IMR-90 (cell line): ENCODE measurements at regions not wholly inside any gene's neighbourhood (a gene's known extent, or its start where the extent isn't known, plus 50 kb on each side); places are given as distances from the start of the nearest gene placed in this dataset.

Experiments
- ATAC-seq: fragments of 200-7000 bp; cut with Tn5 transposase; 2 replicates; pipeline ENCODE4 v1.9.1; 2020; ENCODE audit warnings: low read depth, mild to moderate bottlenecking, moderate library complexity
- BruUV-seq: library from RNA; stranded (reverse); fragments of 400-500 nt; replicated peaks from 2 replicates; lab custom pipeline; 2021; lab: Mats Ljungman, UMichigan
- CTCF ChIA-PET: fragments of 300-600 bp; formaldehyde crosslinking; extraction: SDS; loops from one replicate; lab custom pipeline; 2021; ENCODE audit warnings: antibody characterized with exemption; lab: Yijun Ruan, JAX
- POLR2A ChIA-PET: fragments of 300-600 bp; sonication (Branson Sonifier 250); formaldehyde crosslinking; loops from one replicate; lab custom pipeline; 2022; ENCODE audit warnings: antibody characterized with exemption; ENCODE audit not compliant: unreplicated experiment; lab: Charles Lee
- DNase-seq: peaks from one replicate; pipeline ENCODE4 v3.0.0; 2013
- H2AFZ ChIP-seq: replicated peaks from 2 replicates; pipeline ENCODE3; 2013; ENCODE audit warnings: low read length, mild to moderate bottlenecking; ENCODE audit not compliant: poor library complexity
- H2AK5ac ChIP-seq: 2 replicates; pipeline ENCODE4 v1.6.1; 2013; ENCODE audit warnings: low read depth, low read length, inconsistent platforms
- H2AK9ac ChIP-seq: replicated peaks from 2 replicates; pipeline ENCODE3; 2013; ENCODE audit warnings: mild to moderate bottlenecking, low read depth, low read length, moderate library complexity; ENCODE audit not compliant: poor library complexity
- H2BK120ac ChIP-seq: 2 replicates; pipeline ENCODE4 v1.6.1; 2013; ENCODE audit warnings: low read depth, low read length, inconsistent platforms
- H2BK15ac ChIP-seq: 3 replicates; pipeline ENCODE4 v1.6.1; 2013; ENCODE audit warnings: low read depth, low read length, inconsistent platforms
- H2BK20ac ChIP-seq: 2 replicates; pipeline ENCODE4 v1.6.1; 2013; ENCODE audit warnings: low read depth, mild to moderate bottlenecking, inconsistent platforms, low read length, moderate library complexity
- H2BK5ac ChIP-seq: 2 replicates; pipeline ENCODE4 v1.6.1; 2013; ENCODE audit warnings: mild to moderate bottlenecking, low read depth, low read length, inconsistent platforms; ENCODE audit not compliant: poor library complexity, severe bottlenecking
- H3K14ac ChIP-seq: replicated peaks from 2 replicates; pipeline ENCODE4 v1.6.1; 2013; ENCODE audit warnings: low read depth, low read length, inconsistent platforms
- H3K18ac ChIP-seq: 2 replicates; pipeline ENCODE4 v1.6.1; 2013; ENCODE audit warnings: low read depth, low read length, control low read depth
- H3K23ac ChIP-seq: 2 replicates; pipeline ENCODE4 v1.6.1; 2013; ENCODE audit warnings: low read depth, low read length, inconsistent platforms
- H3K27ac ChIP-seq: 2 replicates; pipeline ENCODE4 v1.5.1; 2013; ENCODE audit warnings: mild to moderate bottlenecking, control low read depth, low read length; ENCODE audit not compliant: insufficient read depth
- H3K27me3 ChIP-seq: 2 replicates; pipeline ENCODE4 v1.6.1; 2013; ENCODE audit warnings: low read length; ENCODE audit not compliant: control insufficient read depth, insufficient read depth
- H3K36me3 ChIP-seq: 2 replicates; pipeline ENCODE4 v1.6.1; 2013; ENCODE audit warnings: low read length, mixed read lengths; ENCODE audit not compliant: control insufficient read depth, insufficient read depth
- H3K4ac ChIP-seq: 2 replicates; pipeline ENCODE4 v1.6.1; 2013; ENCODE audit warnings: low read depth, low read length, inconsistent platforms
- H3K4me1 ChIP-seq: 2 replicates; pipeline ENCODE4 v1.6.1; 2013; ENCODE audit warnings: low read length, mixed read lengths; ENCODE audit not compliant: control insufficient read depth, insufficient read depth
- H3K4me2 ChIP-seq: 2 replicates; pipeline ENCODE4 v1.6.1; 2013; ENCODE audit warnings: low read depth, mild to moderate bottlenecking, control low read depth, low read length, moderate library complexity
- H3K4me3 ChIP-seq: 2 replicates; pipeline ENCODE4 v1.5.1; 2013; ENCODE audit warnings: low read depth, mild to moderate bottlenecking, control low read depth, low read length, moderate library complexity; ENCODE audit not compliant: insufficient read depth
- H3K56ac ChIP-seq: 2 replicates; pipeline ENCODE4 v1.6.1; 2013; ENCODE audit warnings: low read length, inconsistent platforms; ENCODE audit not compliant: insufficient read depth; ENCODE audit errors: extremely low read depth
- H3K79me1 ChIP-seq, 2 experiments: 2 replicates each; pipeline ENCODE4 v1.6.1; 2013; ENCODE audit warnings: low read length in 2 of 2, inconsistent platforms in 1 of 2, low read depth in 1 of 2
- H3K9ac ChIP-seq: 2 replicates; pipeline ENCODE4 v1.6.1; 2013; ENCODE audit warnings: low read depth, low read length, control low read depth
- H3K9me1 ChIP-seq: 2 replicates; pipeline ENCODE4 v1.6.1; 2013; ENCODE audit warnings: low read length, inconsistent platforms; ENCODE audit not compliant: insufficient read depth
- H3K9me3 ChIP-seq: 2 replicates; pipeline ENCODE4 v1.6.1; 2013; ENCODE audit warnings: low read length; ENCODE audit not compliant: control insufficient read depth, insufficient read depth
- H4K20me1 ChIP-seq: 2 replicates; pipeline ENCODE4 v1.6.1; 2013; ENCODE audit warnings: low read length, inconsistent platforms; ENCODE audit not compliant: insufficient read depth
- H4K5ac ChIP-seq: 2 replicates; pipeline ENCODE4 v1.6.1; 2013; ENCODE audit warnings: mild to moderate bottlenecking, low read depth, low read length, control low read depth
- H4K8ac ChIP-seq, 2 experiments: 2 replicates each; pipeline ENCODE4 v1.6.1; 2013; ENCODE audit warnings: low read depth in 2 of 2, low read length in 2 of 2, control low read depth in 1 of 2, inconsistent platforms in 1 of 2
- H4K91ac ChIP-seq: 2 replicates; pipeline ENCODE4 v1.6.1; 2013; ENCODE audit warnings: low read depth, low read length, inconsistent platforms; ENCODE audit not compliant: insufficient read depth
- USF2 ChIP-seq: fragments of 150-350 bp; IDR thresholded peaks from 2 replicates; pipeline ENCODE4 v1.6.1; 2017; ENCODE audit warnings: mild to moderate bottlenecking, antibody characterized with exemption, low read length, low read depth
- WGBS, 2 experiments: methylation state at CpG; one replicate each; pipeline versions ENCODE4 v1.1.5 to v1.1.7; 2013; ENCODE audit warnings: missing lambda C conversion rate in 2 of 2; ENCODE audit not compliant: insufficient read length in 1 of 2; ENCODE audit errors: extremely low coverage in 2 of 2; 5-methylcytosine and 5-hydroxymethylcytosine counted together
- dilution Hi-C: fragments of 300-500 bp; cut with HindIII; formaldehyde crosslinking; loops from one replicate; pipeline ENCODE4 v1.14.3; 2018; ENCODE audit warnings: low sequenced_read_pairs; ENCODE audit not compliant: unreplicated experiment
- in situ Hi-C: fragments of 300-500 bp; cut with MboI; formaldehyde crosslinking; loops from 3 replicates; pipeline ENCODE4 v1.14.3; 2019; ENCODE audit warnings: low sequenced_read_pairs, inconsistent platforms, mixed read lengths
- intact Hi-C: fragments of 100-400 bp; cut with micrococcal nuclease; formaldehyde crosslinking; loops from 2 replicates; pipeline ENCODE4 v1.10.0; 2022

- ATAC-seq: no peak
- no peak overlapping the region for H4K91ac ChIP-seq
- no peak overlapping the region for H2BK15ac ChIP-seq
- in situ Hi-C loops: no loop called here
- no peaks in the 10 kb centered on the region for H3K4me1 ChIP-seq
- H3K9ac ChIP-seq: no peak overlapping the region
- no peaks in the 10 kb centered on the region for H4K20me1 ChIP-seq
- H3K27me3 ChIP-seq: no peaks in the 10 kb centered on the region
- no peak overlapping the region for H2AK5ac ChIP-seq
- no peak overlapping the region for H4K8ac ChIP-seq
- no peak overlapping the region for H2AFZ ChIP-seq
- no peak overlapping the region for H3K4me3 ChIP-seq
- dilution Hi-C loops: no loop called here
- no peak overlapping the region for H3K14ac ChIP-seq
- TF ChIP-seq USF2: no peak
- no peak overlapping the region for H2BK120ac ChIP-seq
- H4K5ac ChIP-seq: no peak overlapping the region
- no peak overlapping the region for H3K4me2 ChIP-seq
- ChIA-PET CTCF (no interaction called here), POLR2A (no interaction called here)
- no CpG with 5 or more reads among the region's 3 CpGs for WGBS, 2 experiments
- no peak overlapping the region for H2AK9ac ChIP-seq
- H3K9me1 ChIP-seq: no peaks in the 10 kb centered on the region
- H3K9me3 ChIP-seq: peaks cover 14% of the 10 kb centered on the region
- no peak for DNase-seq
- BruUV-seq: no TSS peak
- no peak overlapping the region for H2BK20ac ChIP-seq
- H3K56ac ChIP-seq: no peak overlapping the region
- no peak overlapping the region for H3K23ac ChIP-seq
- intact Hi-C loops: no loop called here
- H3K36me3 ChIP-seq: no peaks in the 10 kb centered on the region
- no peak overlapping the region for H2BK5ac ChIP-seq
- H3K18ac ChIP-seq: no peak overlapping the region
- H3K27ac ChIP-seq: no peak overlapping the region
- H3K4ac ChIP-seq: no peak overlapping the region
- no peaks in the 10 kb centered on the region for H3K79me1 ChIP-seq
Measured at GRCh38 chr2:208556983-208557484, 150.4 kb downstream of the PTH2R start.
